Progenitor cell of endocrine pancreas (in vitro differentiated cells): ENCODE measurements at regions not wholly inside any gene's neighbourhood (a gene's known extent, or its start where the extent isn't known, plus 50 kb on each side); places are given as distances from the start of the nearest gene placed in this dataset.

Experiments
- DNase-seq: peaks from one replicate; pipeline ENCODE4 v3.0.0; 2021; ENCODE audit warnings: low spot score; ENCODE audit not compliant: unreplicated experiment
- H3K27ac Mint-ChIP-seq: 2 replicates; pipeline ENCODE4 v1.8.0; 2021; ENCODE audit warnings: mild to moderate bottlenecking, moderate library complexity, mixed read lengths
- H3K27me3 Mint-ChIP-seq: 2 replicates; pipeline ENCODE4 v1.8.0; 2021; ENCODE audit warnings: mixed read lengths
- H3K36me3 Mint-ChIP-seq: 2 replicates; pipeline ENCODE4 v1.8.0; 2022; ENCODE audit warnings: mixed read lengths; ENCODE audit not compliant: insufficient read depth
- H3K4me1 Mint-ChIP-seq: 2 replicates; pipeline ENCODE4 v1.8.0; 2021; ENCODE audit warnings: low read depth, mixed read lengths
- H3K4me3 Mint-ChIP-seq: 2 replicates; pipeline ENCODE4 v1.8.0; 2021; ENCODE audit warnings: low read depth, mild to moderate bottlenecking, moderate library complexity, mixed read lengths
- H3K9me3 Mint-ChIP-seq: 2 replicates; pipeline ENCODE4 v1.8.0; 2021; ENCODE audit warnings: low read depth, mixed read lengths
- TF ChIP-seq, protein P1 (sequence below): fragments of 200-600 bp; sonication (generic); IDR thresholded peaks from one replicate; pipeline ENCODE4 v1.5.0; 2021; ENCODE audit warnings: antibody characterized with exemption, mild to moderate bottlenecking; ENCODE audit not compliant: unreplicated experiment

DNA sequence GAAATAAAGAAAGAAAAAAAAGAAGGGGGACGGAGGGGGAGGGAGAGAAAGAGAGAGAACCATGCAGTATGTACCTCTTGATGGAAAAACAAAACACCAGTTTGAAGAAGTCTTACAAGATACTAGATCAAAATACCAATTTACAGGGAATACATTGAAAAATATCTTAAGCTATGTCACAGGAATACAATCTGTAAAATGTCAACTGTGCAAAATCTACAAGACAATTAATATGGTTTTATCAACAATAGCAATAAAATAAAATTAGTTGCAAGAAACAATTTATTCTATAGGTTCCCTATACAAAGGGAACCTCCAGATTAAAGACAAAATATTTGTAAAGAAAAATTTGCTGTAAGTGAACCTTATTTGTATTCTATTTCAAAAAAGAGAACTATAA lies 98.3 kb upstream of the CABCOCO1 start:
- Mint-ChIP-seq H3K4me1 (no peaks in the 10 kb centered on the region), H3K36me3 (no peaks in the 10 kb centered on the region), H3K4me3 (no peak overlapping the region), H3K27ac (no peak overlapping the region), H3K27me3 (no peaks in the 10 kb centered on the region), H3K9me3 (peaks cover 9% of the 10 kb centered on the region)
- DNase-seq: no peak
- TF ChIP-seq, protein P1, sequence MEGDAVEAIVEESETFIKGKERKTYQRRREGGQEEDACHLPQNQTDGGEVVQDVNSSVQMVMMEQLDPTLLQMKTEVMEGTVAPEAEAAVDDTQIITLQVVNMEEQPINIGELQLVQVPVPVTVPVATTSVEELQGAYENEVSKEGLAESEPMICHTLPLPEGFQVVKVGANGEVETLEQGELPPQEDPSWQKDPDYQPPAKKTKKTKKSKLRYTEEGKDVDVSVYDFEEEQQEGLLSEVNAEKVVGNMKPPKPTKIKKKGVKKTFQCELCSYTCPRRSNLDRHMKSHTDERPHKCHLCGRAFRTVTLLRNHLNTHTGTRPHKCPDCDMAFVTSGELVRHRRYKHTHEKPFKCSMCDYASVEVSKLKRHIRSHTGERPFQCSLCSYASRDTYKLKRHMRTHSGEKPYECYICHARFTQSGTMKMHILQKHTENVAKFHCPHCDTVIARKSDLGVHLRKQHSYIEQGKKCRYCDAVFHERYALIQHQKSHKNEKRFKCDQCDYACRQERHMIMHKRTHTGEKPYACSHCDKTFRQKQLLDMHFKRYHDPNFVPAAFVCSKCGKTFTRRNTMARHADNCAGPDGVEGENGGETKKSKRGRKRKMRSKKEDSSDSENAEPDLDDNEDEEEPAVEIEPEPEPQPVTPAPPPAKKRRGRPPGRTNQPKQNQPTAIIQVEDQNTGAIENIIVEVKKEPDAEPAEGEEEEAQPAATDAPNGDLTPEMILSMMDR: no peak

DNA sequence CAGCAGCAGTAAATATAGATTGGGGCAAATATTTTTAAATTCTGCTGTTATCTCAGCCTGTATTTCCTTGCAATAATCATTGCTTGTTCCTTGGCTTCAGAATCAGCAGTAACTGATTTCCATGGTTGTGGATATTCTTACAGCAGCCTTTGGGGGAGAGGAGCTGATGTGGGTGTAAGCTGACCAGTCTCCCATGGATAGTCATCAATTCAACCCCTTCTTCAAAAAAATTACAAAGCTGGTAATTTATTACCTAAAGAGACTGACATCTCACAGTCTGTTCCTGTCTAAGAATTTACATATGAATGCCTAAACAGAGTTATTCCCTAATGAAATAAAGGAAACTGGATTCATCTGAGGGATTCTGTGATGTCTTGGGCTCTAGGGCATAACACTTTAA lies 103.1 kb upstream of the CABCOCO1 start:
- Mint-ChIP-seq H3K36me3 (no peaks in the 10 kb centered on the region), H3K27ac (no peak overlapping the region), H3K27me3 (no peaks in the 10 kb centered on the region), H3K9me3 (peaks cover 6% of the 10 kb centered on the region), H3K4me1 (no peaks in the 10 kb centered on the region), H3K4me3 (no peak overlapping the region)
- DNase-seq: no peak
- TF ChIP-seq, protein P1: no peak

DNA sequence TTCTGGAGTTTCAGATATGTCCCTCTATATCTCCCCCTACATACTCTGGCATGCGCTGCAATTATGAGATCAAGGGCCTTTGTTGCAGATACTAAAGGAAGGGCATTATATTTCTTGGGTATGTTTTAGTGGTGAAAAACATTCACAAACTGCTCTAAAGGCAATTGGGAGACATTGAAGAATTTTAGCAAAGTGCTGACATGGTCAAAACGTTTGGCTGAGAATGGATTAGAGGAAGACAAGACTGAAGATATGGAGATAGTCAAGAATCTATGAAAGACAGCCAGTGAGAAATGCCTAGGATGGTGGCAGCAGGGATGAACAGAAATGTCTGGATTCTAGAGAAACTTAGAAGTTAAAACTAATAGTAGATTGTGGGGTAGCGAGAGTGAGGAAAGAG lies 104.5 kb upstream of the CABCOCO1 start:
- DNase-seq: no peak
- H3K27ac Mint-ChIP-seq: no peak overlapping the region
- no peaks in the 10 kb centered on the region for H3K4me1 Mint-ChIP-seq
- H3K4me3 Mint-ChIP-seq: no peak overlapping the region
- no peaks in the 10 kb centered on the region for H3K27me3 Mint-ChIP-seq
- H3K9me3 Mint-ChIP-seq: peaks cover 6% of the 10 kb centered on the region
- TF ChIP-seq, protein P1: no peak
- no peaks in the 10 kb centered on the region for H3K36me3 Mint-ChIP-seq

DNA sequence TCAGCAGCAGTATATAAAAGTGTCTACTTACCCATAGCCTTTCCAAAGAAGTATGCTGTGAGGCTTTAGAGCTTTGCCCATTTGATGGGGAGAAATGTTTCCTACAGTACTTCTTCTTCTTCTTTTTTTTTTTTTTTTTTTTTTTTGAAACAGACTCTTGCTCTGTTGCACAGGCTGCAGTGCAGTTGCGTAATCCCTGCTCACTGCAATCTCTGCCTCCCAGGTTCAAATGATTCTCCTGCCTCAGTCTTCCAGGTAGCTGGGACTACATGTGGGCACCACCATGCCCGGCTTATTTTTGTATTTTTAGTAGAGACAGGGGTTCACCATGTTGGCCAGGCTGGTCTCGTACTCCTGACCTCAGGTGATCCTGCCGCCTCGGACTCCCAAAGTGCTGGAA lies 101.7 kb upstream of the TMEM26 start:
- TF ChIP-seq, protein P1: no peak
- Mint-ChIP-seq H3K27ac (no peak overlapping the region), H3K4me1 (no peaks in the 10 kb centered on the region), H3K36me3 (no peaks in the 10 kb centered on the region), H3K9me3 (peaks cover 7% of the 10 kb centered on the region), H3K27me3 (no peaks in the 10 kb centered on the region), H3K4me3 (no peak overlapping the region)
- no peak for DNase-seq

DNA sequence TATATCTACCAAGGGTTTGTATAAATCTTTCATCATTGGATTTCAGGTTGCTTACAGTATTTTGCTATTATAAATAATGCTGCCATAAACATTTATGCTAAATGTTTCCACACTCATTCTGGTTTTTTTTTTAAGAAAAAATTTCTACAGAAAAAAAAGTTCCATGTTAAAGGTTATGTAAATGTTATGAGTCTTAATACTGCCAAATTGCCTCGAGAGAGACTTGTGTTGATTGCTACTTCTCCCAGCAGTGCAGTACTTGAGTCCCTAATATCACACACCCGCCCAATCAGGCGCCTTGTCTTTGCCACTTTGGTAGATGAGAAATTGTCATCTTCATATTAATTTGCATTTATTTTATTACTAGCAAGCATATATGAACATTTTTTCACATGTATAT lies 96.7 kb upstream of the TMEM26 start:
- DNase-seq: no peak
- H3K36me3 Mint-ChIP-seq: no peaks in the 10 kb centered on the region
- TF ChIP-seq, protein P1: no peak
- H3K9me3 Mint-ChIP-seq: peaks cover 7% of the 10 kb centered on the region
- no peak overlapping the region for H3K4me3 Mint-ChIP-seq
- H3K4me1 Mint-ChIP-seq: no peaks in the 10 kb centered on the region
- no peaks in the 10 kb centered on the region for H3K27me3 Mint-ChIP-seq
- no peak overlapping the region for H3K27ac Mint-ChIP-seq
